ENCODE measurements at regions not wholly inside any gene's neighbourhood (a gene's known extent, or its start where the extent isn't known, plus 50 kb on each side); places are given as distances from the start of the nearest gene placed in this dataset.
"Not testable (repeated sequence)": the region's sequence is repeated elsewhere in the genome, so short reads cannot be mapped to it uniquely, and the experiment has no call there.

DNA sequence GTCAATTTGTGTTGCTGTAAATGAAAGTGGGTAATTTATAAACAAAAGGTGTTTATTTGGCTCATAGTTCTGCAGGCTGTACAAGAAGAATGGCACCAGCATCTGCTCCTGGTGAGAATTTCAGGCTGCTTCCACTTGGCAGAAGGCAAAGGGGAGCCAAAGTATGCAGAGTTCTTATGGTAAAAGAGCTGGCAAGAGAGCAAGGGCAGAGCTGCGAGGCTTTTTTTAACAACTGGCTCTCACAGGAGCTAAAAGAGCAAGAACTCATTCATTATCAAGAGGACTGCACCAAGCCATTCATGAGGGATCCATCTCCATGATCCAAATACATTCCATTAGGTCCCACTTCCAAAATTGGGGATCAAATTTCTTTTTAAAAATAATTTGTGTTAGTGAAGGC is 1712.7 kb downstream of the SLITRK5 start:
- no peak for DNase-seq

DNA sequence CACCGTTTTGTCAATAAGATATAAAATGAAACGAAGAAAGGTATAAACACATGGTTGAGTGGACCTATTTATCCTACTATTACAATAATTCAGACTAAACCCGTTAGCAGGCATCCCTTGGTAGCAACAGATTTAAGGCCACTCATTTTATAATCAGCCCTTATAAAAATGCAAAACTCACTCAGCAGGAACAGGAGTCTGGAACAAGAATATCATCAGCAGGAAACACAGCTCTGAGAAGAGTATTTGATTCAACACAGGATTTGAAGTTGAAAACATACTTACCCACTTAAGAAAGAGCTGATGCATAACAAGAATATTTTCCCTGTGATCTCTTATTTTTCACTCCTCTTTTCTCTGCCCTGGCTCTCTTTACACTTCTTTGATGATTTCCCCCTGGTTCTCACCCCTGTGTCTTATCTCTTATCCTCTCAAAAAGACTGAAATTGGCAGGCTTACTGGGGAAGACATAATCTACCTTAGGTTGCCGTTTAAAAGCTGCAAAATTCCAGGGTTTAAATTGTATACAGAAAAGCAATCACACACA is 1722.7 kb downstream of the SLITRK5 start:
- DNase-seq, result no peak

DNA sequence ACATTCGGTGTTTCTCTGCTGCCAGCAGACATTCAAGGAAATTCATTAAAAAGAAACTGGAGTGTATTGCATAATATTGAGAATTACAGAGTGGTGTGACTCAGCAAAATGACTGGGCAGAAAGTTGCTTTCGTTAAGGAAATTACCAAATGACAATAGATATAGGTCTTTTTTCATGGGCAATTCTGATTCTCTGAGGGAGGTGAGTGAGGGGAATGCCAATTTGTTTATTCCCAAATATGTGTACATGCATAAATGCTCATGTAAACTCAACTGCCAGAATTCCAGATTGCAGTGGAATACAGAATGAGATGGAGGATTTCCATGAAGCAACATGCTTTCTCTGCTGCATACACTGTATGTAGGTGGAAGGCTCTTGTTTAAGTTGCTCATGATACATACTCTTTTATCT is 1730.1 kb downstream of the SLITRK5 start:
- peak; percentile 20 for DNase-seq

DNA sequence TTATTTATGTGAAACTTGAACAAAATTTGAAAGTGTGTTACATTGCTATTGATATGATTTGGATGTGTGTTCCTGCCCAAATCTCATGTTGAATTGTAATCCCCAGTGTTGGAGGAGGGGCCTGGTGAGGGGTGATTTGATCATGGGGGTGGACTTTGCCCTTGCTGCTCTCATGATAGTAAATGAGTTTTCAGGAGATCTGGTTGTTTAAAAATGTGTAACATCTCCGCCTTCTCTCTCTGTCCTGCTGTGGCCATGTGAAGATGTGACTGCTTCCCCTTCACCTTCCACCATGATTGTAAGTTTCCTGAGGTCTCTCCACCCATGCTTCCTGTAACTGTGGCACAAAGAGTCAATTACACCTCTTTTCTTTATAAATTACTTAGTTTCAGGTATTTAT is 1731.0 kb downstream of the SLITRK5 start:
- DNase-seq, result no peak

DNA sequence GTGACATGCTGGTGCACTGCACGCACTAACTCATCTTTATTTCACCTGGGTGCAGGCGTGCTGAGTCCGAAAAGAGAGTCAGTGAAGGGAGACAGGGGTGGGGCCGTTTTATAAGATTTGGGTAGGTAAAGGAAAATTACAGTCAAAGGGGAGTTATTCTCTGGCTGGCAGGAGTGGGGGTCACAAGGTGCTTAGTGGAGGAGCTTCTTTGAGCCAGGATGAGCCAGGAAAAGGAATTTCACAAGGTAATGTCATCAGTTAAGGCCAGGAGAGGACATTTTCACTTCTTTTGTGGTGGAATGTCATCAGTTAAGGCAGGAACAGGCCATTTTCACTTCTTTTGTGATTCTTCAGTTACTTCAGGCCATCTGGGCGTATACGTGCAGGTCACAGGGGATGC is 1734.9 kb downstream of the SLITRK5 start:
- DNase-seq, result not testable (repeated sequence)

DNA sequence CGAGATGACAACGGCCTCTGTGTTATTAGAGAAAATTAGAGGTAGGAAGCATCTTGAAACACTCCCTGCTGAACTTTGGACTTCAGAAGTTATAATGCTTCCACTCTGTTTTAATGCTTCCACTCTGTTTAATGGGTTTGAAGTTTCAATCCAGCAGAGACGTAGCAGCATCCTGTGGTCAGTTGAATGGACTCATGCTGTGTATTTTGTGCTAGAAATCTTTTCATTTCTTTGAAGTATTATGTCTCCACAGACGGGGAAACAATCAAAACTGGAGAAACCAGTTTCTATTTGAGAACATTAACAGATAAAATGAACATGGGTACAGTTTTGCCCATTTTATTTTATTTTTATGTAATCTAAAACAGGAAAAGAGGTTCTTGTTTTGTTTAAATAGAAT is 1736.2 kb downstream of the SLITRK5 start:
- no peak for DNase-seq

DNA sequence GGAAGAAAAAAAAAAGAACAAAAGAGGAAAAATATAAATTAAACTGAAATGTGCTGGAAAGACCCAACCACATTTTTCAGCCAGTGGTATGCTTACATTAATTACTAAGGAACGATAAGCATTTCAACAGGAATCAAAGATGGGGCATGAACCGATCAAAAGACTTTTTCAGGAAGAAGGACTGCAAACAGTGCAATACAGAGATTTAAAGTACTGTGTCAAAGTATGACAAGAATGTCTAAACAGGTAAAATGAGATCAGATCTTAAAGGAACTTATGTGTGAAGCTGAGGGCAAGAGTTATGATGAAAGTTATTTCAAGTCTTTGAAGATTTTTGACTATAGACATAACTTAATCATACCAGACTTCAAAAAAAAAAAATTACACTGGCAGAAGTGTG is 1761.8 kb downstream of the SLITRK5 start:
- DNase-seq, result peak; percentile 2

DNA sequence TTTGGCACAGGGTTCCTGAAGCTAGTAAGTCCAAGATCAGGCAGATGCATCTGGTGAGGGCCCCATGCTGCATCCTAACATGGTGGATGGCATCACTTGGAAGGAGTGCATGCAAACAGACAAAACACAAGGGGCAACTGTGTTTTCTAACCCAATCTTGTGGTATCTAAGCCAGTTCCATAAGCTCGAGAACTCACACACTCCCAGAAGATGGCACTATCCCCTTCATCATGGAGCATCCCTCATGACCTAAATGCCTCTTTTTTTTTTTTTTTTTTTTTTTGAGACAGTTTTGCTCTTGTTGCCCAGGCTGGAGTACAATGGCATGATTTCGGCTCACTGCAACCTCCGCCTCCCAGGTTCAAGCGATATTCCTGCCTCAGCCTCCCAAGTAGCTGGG is 1763.5 kb downstream of the SLITRK5 start:
- DNase-seq, result peak; percentile 4

DNA sequence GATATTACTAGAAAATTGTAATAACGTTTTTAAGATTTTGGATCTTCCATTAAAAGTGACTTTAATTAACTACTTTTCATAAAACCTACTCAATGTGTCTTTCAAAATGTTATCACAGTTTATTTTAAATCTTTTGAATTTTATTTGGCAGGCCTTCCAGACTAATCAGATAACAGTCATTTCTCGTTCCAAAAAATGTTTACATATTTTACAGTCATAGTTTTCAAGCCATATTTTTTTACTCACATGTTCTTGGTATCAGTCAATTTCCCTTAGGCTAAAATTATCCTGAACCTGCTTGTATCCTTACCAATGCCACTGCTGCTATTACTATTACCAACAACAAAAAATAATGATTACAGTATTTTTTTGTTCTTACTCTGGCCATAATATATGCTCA is 1783.5 kb downstream of the SLITRK5 start:
- no peak for DNase-seq

DNA sequence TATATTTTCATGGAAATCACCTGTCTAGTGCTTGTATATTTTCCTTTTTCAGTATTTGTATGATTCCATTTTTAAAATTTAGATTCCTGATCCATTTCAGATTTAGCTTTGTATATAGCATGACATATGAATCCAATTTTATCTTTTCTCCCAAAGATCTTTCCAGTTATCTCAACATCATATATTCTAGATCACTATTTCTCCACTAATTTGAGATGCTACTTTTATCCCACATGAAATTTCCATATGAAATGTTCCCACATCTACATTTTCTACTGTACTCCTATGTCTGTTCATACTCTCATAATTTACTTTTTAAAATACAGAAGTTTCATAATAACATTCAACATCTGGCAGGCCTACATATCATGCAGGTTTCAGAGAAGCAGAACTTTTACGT is 1784.1 kb downstream of the SLITRK5 start:
- DNase-seq, result no peak

DNA sequence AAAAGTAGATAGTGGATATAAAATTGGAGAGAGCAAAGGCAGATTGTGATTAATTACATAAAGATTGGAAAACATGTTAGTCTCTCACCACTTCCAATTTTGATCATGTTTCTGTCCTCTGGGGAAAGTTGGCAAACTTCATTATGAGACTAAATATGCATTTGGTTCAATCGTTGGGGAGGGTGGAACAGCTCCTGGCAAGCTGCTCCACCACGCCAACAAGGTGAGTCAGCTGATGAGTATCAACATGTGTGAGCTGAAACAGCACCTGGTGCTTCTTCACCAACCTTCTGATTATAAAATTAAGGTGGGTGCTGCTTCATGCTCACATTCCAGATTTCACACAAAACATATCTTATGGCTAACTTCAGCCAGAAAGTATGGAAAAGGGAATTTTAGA is 1784.6 kb downstream of the SLITRK5 start:
- no peak for DNase-seq

DNA sequence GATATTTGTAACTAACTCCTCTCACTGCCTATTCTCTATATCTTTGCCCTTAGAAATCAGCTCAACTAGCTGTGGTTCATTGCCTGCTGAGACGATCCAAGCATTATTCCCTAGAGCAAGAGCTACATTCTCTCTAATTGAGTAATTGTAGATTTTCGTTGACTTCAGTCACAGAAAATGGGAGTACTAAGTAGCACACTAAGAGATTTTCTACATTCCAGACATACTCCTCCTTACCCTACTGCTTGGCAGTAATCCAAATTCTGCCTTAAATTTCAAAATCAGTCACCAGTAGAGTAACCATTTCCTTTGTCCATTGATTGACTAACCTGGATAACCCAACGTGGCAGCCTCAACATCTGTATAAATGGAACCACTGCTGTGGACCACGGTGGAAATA is 1786.8 kb downstream of the SLITRK5 start:
- DNase-seq, result peak; percentile 88

DNA sequence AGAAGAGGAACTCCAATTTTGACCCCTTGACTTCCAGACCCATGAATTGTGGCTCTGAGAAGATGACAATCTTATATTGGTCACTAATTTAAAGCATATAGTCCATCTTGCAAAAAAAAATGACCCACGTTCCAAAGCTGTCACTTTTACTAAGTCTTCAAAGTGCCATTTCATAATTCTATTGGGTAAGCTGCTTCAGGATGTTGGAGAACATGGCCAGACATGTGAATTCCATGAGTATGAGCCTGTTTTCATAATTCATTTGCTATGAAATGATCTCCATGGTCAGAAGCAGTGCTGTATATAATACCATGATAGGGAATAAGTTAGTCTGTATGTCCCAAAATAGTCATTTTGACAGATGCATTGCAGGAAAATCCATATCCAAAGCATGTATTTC is 1787.3 kb downstream of the SLITRK5 start:
- DNase-seq, result peak; percentile 1

DNA sequence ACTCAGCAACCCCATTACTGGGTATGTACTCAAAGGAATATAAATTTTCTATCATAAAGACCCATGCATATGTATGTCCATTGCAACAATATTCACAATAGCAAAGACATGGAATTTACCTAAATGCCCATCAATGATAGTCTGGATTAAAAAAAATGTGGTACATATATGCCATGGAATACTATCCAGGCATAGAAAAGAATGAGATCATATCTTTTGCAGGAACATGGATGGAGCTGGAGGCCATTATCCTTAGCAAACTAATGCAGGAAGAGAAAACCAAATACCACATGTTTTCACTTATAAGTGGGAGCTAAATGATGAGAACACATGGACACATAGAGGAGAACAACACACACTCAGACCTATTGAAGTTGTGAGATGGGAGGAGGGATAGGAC is 1789.7 kb downstream of the SLITRK5 start:
- DNase-seq, result not testable (repeated sequence)

DNA sequence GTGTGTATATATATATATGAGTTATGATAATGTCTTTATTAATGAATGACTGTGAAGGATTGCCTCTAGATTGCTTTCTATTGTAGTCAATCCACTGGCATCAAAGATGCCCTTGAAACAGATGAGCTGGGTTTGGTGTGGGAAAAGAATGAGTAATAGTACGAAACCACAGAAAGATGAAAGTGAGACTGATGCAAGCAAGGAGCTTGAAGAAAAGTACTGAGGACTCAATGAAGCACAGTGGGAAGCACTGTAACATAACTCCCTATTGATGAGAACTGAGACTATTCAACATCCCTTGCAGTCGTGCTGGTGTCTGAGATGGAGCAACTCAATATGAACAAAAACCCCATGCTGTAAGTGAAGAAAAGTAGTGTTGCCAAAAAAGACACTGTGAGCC is 1794.2 kb downstream of the SLITRK5 start:
- DNase-seq, result peak; percentile 16

DNA sequence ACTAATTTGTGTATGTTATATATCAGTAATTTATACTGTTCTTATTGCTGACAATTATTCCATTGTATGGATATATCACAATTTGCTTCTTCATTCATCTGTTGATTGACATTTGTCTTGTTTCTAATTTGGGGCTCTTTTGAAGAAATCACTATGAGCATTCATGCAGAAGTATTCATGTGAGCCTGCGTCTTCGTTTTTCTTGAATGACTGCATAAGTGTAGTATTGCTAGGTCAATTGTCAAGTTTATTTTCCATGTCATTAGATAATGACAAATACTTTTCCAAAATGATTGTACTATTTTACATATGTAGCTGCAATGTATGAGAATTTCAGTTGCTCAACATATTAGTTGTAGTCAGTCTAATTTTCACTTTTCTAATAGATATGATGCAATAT is 1796.9 kb downstream of the SLITRK5 start:
- no peak for DNase-seq

DNA sequence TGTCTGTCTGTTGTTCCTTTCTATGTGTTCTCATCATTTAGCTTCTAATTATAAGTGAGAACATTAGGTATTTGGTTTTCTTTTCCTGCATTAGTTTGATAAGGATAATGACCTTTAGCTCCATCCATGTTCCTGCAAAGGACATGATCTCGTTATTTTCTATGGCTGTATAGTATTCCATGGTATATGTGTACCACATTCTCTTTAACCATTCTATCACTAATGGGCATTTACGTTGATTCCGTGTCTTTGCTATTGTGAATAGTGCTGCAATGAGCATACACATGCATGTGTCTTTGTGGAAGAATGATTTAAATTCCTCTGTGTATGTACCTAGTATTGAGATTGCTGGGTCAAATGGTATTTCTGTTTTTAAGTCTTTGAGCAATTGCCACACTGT is 1799.7 kb downstream of the SLITRK5 start:
- DNase-seq, result no peak

DNA sequence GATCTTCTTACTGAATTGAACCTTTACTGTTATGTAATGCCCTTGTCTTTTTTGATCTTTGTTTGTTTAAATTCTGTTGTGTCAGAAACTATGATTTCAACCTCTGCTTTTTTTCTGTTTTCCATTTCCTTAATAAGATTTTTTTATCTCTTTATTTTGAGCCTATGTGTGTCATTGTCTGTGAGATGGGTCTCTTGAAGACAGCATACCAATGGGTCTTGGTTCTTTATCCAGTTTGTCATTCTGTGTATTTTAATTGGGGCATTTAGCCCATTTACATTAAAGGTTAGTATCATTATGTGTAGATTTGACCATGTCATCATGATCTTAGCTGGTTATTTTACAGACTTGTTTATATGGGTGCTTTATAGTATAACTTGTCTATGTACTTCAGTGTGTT is 1803.3 kb downstream of the SLITRK5 start:
- no peak for DNase-seq

DNA sequence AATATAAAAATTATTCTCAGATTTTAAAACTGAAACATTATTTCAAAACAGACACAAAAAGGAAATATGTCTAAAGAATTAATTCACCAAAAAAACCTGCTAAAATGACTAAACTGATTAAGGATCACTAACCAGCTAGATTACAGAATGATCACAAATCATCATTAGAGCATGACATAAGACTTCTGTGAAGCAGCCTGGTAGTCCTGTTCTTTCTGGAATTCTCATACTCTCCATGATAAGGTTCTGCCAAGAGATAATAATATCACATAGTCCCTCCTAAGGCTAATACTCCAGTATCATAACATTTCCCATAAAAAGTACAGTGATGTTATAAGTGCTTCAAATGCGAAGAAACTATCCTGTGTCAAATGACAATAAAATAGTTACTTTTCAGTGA is 1814.9 kb downstream of the SLITRK5 start:
- DNase-seq, result no peak

DNA sequence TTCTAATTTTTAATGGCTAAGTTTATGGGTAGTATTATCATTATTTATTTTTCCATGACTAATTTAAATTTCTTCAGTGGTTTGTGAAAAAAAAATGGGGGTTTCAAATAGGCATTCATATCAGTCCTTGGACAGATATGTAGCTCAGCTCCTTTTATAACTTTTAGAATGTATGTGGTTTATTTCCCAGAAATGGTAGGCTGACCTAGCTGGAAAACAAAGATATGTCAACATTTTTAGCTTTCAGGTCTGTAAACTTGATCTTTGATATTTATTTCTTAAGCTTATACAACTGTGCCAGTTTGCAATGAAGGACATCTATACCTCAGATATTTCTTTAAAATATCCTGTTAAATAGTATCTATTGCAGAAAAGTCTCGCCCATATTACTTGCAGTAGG is 1815.5 kb downstream of the SLITRK5 start:
- no peak for DNase-seq

DNA sequence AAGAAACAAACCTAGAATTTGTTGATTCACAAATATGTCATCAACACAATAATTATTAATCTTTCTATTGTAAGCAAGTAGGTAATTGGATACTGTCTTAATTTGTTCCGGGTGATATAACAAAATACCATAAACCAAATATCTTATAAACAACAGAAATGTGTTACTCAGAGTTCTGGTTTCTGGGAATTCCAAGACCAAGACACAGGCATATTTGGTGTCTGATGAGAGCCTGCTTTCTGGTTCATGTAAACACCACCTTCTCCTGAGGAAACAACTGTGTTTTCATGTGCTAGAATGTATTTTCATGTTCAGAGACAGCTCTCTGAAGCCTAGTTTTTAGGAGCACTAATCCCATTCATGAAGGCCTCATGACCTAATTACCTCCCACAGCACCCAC is 1819.5 kb downstream of the SLITRK5 start:
- DNase-seq, result no peak

DNA sequence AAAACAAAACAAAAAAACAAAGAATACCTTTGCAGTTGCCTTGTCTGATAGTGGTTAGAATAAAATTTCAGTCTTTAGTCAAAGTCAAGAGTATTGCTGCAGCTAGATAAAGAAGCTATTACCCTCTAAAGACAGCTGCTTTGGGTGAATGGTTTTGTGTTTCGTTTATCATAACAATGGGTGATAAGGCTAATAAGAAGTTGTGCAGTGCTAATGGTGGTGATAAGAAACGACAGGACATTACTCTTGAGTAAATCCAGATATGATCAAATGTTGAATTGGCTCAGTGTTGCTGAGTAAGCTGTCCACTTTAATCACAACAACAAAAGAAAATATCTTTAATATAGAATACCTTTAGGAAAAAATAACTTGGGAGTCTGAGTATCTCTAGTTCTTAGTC is 1825.3 kb downstream of the SLITRK5 start:
- no peak for DNase-seq

DNA sequence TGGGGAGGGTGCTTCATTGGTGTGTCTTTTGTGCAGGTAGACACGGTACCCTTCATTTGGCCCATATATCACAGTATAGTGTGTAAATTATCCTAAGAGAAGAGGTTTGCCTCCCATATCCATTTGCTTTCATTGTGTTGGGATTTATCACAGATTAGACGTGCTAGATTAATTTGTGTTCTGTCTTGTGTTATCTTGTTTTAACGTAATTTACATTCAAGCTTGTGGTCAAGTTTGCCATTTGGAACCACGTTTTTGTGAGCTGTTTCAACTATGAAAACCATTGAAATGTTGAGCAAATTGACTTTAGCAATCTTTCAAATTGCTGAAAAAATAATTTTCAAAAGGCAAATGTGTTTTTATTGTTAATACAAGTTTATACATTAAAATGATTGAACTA is 1826.5 kb downstream of the SLITRK5 start:
- no peak for DNase-seq

DNA sequence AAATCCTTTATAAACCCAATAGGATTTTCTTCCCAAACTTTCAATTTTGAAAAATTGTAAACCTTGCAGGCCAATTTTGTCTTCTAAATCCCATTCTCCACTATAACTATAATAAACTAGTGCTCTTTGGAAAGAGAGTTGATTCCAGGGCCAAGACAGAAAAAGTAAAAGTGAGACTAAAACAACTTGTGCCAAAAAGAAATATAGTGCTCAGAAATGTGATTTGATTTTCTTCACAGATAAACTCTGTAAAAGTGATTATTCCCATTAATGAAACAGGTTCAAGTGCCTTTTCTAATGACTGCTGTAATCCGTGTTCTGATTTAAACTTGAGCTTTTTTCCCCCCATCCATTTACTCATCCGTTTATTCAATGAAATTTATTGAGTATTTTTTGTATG is 1831.1 kb downstream of the SLITRK5 start:
- DNase-seq, result no peak

DNA sequence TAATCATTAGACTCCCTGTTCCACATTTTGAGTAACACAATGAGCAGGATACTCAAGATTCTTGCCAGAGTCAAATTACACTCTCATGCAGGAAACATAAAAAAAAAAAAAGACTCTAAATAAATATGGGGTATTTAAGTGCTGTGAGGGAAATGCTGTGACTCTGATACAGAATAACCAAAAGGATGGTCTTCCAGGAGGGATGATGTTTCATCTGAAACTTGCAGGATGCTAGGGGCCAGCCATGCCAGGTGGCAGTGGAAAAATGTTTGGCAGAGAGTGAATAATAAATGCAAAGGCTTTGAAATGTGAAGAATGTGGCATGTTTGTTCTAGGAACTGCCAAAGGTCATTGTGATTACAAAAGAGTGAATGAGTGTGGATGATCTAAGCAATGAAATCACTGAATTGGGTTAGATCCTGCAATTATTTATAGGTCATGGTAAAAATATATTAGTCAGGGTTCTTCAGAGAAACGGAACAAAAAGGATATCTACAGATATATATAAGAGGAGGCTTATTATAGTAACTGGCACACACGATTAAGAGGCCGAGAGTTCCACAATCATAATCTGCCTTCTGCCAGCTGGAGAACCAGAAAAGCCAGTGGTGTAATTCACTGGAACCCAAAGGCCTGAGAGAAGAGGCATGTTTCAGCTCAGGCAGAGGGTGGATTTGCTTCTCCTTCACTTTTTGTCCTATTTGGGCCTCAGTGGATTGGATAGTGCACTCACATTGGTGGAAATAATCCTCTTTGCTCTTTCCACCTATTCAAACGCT is 1832.8 kb upstream of the MIR17HG start:
- DNase-seq, result peak; percentile 7
